Coronary artery (tissue), 2 donors: ENCODE measurements at regions not wholly inside any gene's neighbourhood (a gene's known extent, or its start where the extent isn't known, plus 50 kb on each side); places are given as distances from the start of the nearest gene placed in this dataset.
A peak's percentile ranks its signal among the peaks of the same experiment; 100 is the strongest.

ENCODE experiments used
- DNase-seq: peaks from one replicate; pipeline ENCODE4 v3.0.0-alpha.2; 2017; ENCODE audit warnings: low spot score
- H3K27ac ChIP-seq, 2 donors: fragments of 200-600 bp; sonication (generic); one replicate each; pipeline ENCODE4 v1.5.1; 2016 to 2019
- H3K4me3 ChIP-seq: fragments of 200-600 bp; sonication (generic); 2 replicates; pipeline ENCODE4 v1.5.1; 2016; ENCODE audit warnings: mild to moderate bottlenecking, moderate library complexity
- CTCF ChIP-seq: fragments of 200-600 bp; sonication (generic); IDR thresholded peaks from one replicate; pipeline ENCODE4 v1.5.1; 2019; ENCODE audit warnings: antibody characterized with exemption

GRCh38 chr14:104239861-104240301 is 101.5 kb downstream of the KIF26A start:
- no peak for TF ChIP-seq CTCF
- no peak overlapping the region for H3K4me3 ChIP-seq
- H3K27ac ChIP-seq, result no peak overlapping the region
- DNase-seq, result peak; percentile 31

GRCh38 chr14:104240434-104241157 is 102.2 kb downstream of the KIF26A start:
- Histone ChIP-seq H3K4me3 (no peak overlapping the region), H3K27ac (no peak overlapping the region)
- TF ChIP-seq CTCF, result no peak
- DNase-seq, result peak; percentile 38

GRCh38 chr14:104243200-104243599 is 104.8 kb downstream of the KIF26A start:
- DNase-seq, result peak; percentile 43
- H3K27ac ChIP-seq, result no peak overlapping the region
- TF ChIP-seq CTCF, result no peak
- H3K4me3 ChIP-seq, result no peak overlapping the region

GRCh38 chr14:104244221-104245011 is 106.0 kb downstream of the KIF26A start:
- no peak overlapping the region for H3K4me3 ChIP-seq
- TF ChIP-seq CTCF, result no peak
- no peak overlapping the region for H3K27ac ChIP-seq
- peak; percentile 46 for DNase-seq

- TF ChIP-seq CTCF, result no peak
- DNase-seq, result peak; percentile 26
- no peak overlapping the region for H3K4me3 ChIP-seq
- H3K27ac ChIP-seq, result no peak overlapping the region
These were observed 106.7 kb downstream of the KIF26A start for GRCh38 chr14:104245075-104245474.

GRCh38 chr14:104245723-104246122 is 107.3 kb downstream of the KIF26A start:
- no peak overlapping the region for H3K27ac ChIP-seq
- no peak for TF ChIP-seq CTCF
- no peak for DNase-seq

More at GRCh38 chr14:104245723-104246122, 107.3 kb downstream of the KIF26A start:
- no peak overlapping the region for H3K4me3 ChIP-seq
